Activated CD8-positive, alpha-beta T cell treated with anti-CD3 and anti-CD28 coated beads for 36 hours (primary cell): ENCODE measurements at regions not wholly inside any gene's neighbourhood (a gene's known extent, or its start where the extent isn't known, plus 50 kb on each side); places are given as distances from the start of the nearest gene placed in this dataset.

Source experiments
- ATAC-seq: fragments of 200-7000 bp; cut with Tn5 transposase; one replicate; pipeline ENCODE4 v1.10.0; 2021; ENCODE audit warnings: mild to moderate bottlenecking, moderate library complexity
- CTCF ChIA-PET: fragments of 350-600 bp; sonication (Branson Sonifier 250); formaldehyde crosslinking; loops from one replicate; lab custom pipeline; 2021; ENCODE audit warnings: antibody characterized with exemption; lab: Charles Lee
- POLR2A ChIA-PET: fragments of 350-600 bp; sonication (Branson Sonifier 250); formaldehyde crosslinking; loops from one replicate; lab custom pipeline; 2021; ENCODE audit warnings: antibody characterized with exemption; lab: Charles Lee
- DNase-seq: peaks from one replicate; pipeline ENCODE4 v3.0.0-alpha.2; 2020
- H3K27ac Mint-ChIP-seq: one replicate; pipeline ENCODE4 v1.8.0; 2021; ENCODE audit warnings: mild to moderate bottlenecking, mixed read lengths
- H3K27me3 Mint-ChIP-seq: one replicate; pipeline ENCODE4 v1.8.0; 2021; ENCODE audit warnings: mixed read lengths
- H3K36me3 Mint-ChIP-seq: one replicate; pipeline ENCODE4 v1.8.0; 2021; ENCODE audit warnings: low read depth, mixed read lengths
- H3K4me1 Mint-ChIP-seq: one replicate; pipeline ENCODE4 v1.8.0; 2021; ENCODE audit warnings: low read depth, mixed read lengths
- H3K4me3 Mint-ChIP-seq: one replicate; pipeline ENCODE4 v1.8.0; 2021; ENCODE audit warnings: mild to moderate bottlenecking, moderate library complexity, mixed read lengths
- H3K9me3 Mint-ChIP-seq: one replicate; pipeline ENCODE4 v1.8.0; 2021; ENCODE audit warnings: mixed read lengths
- CTCF ChIP-seq: fragments of 200-600 bp; IDR thresholded peaks from one replicate; pipeline ENCODE4 v1.8.0; 2022; ENCODE audit warnings: antibody characterized with exemption, mild to moderate bottlenecking
- intact Hi-C: fragments of 100-400 bp; cut with micrococcal nuclease; formaldehyde crosslinking; loops from one replicate; pipeline ENCODE4 v1.10.0; 2022

GRCh38 chr7:12751764-12752163 lies 64.3 kb downstream of the ARL4A start:
- no peak for TF ChIP-seq CTCF
- H3K27me3 Mint-ChIP-seq: peaks cover 3% of the 10 kb centered on the region
- H3K4me3 Mint-ChIP-seq: no peak overlapping the region
- no peaks in the 10 kb centered on the region for H3K9me3 Mint-ChIP-seq
- ChIA-PET POLR2A (no interaction called here), CTCF (no interaction called here)
- ATAC-seq: no peak
- intact Hi-C loops: no loop called here
- no peak overlapping the region for H3K27ac Mint-ChIP-seq
- no peaks in the 10 kb centered on the region for H3K36me3 Mint-ChIP-seq
- H3K4me1 Mint-ChIP-seq: no peaks in the 10 kb centered on the region
- DNase-seq: no peak

GRCh38 chr7:12754179-12754578 lies 66.7 kb downstream of the ARL4A start:
- intact Hi-C loops: no loop called here
- H3K4me1 Mint-ChIP-seq: no peaks in the 10 kb centered on the region
- POLR2A ChIA-PET: no interaction called here
- H3K27ac Mint-ChIP-seq: no peak overlapping the region
- DNase-seq (no peak), ATAC-seq (no peak)
- CTCF ChIA-PET: no interaction called here
- no peaks in the 10 kb centered on the region for H3K9me3 Mint-ChIP-seq
- no peak for TF ChIP-seq CTCF
- H3K4me3 Mint-ChIP-seq: no peak overlapping the region
- no peaks in the 10 kb centered on the region for H3K36me3 Mint-ChIP-seq
- H3K27me3 Mint-ChIP-seq: peaks cover 2% of the 10 kb centered on the region

- H3K4me1 Mint-ChIP-seq: no peaks in the 10 kb centered on the region
- CTCF ChIA-PET: interaction anchor here (1.3 kb wide), 1 partner anchor 12 kb away, joined by 3 read pairs; no protein-coding TSS in a partner anchor
- no peaks in the 10 kb centered on the region for H3K27me3 Mint-ChIP-seq
- peaks cover 3% of the 10 kb centered on the region for H3K36me3 Mint-ChIP-seq
- POLR2A ChIA-PET: no interaction called here
- H3K9me3 Mint-ChIP-seq: peaks cover 11% of the 10 kb centered on the region
- DNase-seq (no peak), ATAC-seq (no peak)
- TF ChIP-seq CTCF: no peak
- H3K4me3 Mint-ChIP-seq: no peak overlapping the region
- no peak overlapping the region for H3K27ac Mint-ChIP-seq
- intact Hi-C loops: no loop called here
These were observed 69.4 kb downstream of the ARL4A start for GRCh38 chr7:12756821-12757220.

GRCh38 chr7:12757443-12757842 lies 70.0 kb downstream of the ARL4A start:
- no peak for DNase-seq
- POLR2A ChIA-PET: no interaction called here
- CTCF ChIA-PET: no interaction called here
- no peaks in the 10 kb centered on the region for H3K4me1 Mint-ChIP-seq
- H3K9me3 Mint-ChIP-seq: peaks cover 11% of the 10 kb centered on the region
- H3K27me3 Mint-ChIP-seq: no peaks in the 10 kb centered on the region
- no peak overlapping the region for H3K4me3 Mint-ChIP-seq
- peaks cover 3% of the 10 kb centered on the region for H3K36me3 Mint-ChIP-seq
- TF ChIP-seq CTCF: no peak
- intact Hi-C loops: no loop called here
- H3K27ac Mint-ChIP-seq: no peak overlapping the region
- ATAC-seq: no peak

- no peak overlapping the region for H3K27ac Mint-ChIP-seq
- no peaks in the 10 kb centered on the region for H3K4me1 Mint-ChIP-seq
- ChIA-PET POLR2A (no interaction called here), CTCF (no interaction called here)
- DNase-seq: no peak
- ATAC-seq: no peak
- intact Hi-C loops: no loop called here
- H3K4me3 Mint-ChIP-seq: no peak overlapping the region
- TF ChIP-seq CTCF: no peak
- H3K27me3 Mint-ChIP-seq: peaks cover 2% of the 10 kb centered on the region
- H3K9me3 Mint-ChIP-seq: peaks cover 11% of the 10 kb centered on the region
- peaks cover 3% of the 10 kb centered on the region for H3K36me3 Mint-ChIP-seq
These were observed 71.7 kb downstream of the ARL4A start for GRCh38 chr7:12759151-12759550.
